GM21528 (cell line): ENCODE measurements at regions not wholly inside any gene's neighbourhood (a gene's known extent, or its start where the extent isn't known, plus 50 kb on each side); places are given as distances from the start of the nearest gene placed in this dataset.
"Not testable (repeated sequence)": the region's sequence is repeated elsewhere in the genome, so short reads cannot be mapped to it uniquely, and the experiment has no call there.

Experiments used
- ATAC-seq: cut with Tn5 transposase; IDR thresholded peaks from one replicate; pipeline ENCODE4 v1.9.1; 2021; ENCODE audit warnings: mild to moderate bottlenecking, moderate library complexity; ENCODE audit not compliant: unreplicated experiment, low FRiP score

DNA sequence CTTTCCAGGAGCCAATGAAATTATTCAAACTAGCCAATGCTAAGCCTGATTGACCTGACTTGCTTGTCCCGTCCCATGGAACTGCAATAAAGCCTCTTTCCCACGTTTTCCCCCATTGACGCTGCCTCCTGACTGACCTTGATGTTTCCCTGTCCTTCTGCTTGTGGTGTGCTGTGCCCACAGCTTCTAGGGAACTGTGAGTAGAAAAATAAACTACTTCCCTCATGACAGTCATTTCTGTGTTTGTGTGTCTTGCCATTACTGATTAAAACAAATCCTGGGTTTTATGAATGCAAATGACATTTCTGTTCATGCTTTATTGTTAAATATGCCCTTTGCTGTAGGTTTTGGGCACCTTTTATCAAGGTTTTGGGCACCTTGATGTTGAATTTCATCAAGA is 91.3 kb upstream of the ABI1 start:
- ATAC-seq: no peak

DNA sequence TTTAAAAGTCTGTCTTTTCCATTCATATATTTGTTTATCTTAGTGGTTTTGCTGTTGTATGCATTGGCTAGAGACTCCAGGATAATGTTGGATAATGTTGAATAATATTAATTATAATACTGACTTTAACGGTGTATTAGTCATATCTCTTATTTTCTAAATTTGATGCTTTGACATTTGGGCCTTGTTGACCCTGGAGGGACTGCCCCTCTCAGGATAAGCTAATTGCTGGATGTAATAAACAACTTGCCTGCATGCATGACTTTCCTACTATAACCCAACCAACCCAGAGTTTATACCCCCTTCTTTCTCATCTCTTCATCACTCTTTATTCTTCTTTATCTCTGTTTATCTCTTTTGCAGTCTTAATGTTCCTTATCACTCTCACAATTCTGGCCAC is 90.9 kb upstream of the ABI1 start:
- no peak for ATAC-seq

DNA sequence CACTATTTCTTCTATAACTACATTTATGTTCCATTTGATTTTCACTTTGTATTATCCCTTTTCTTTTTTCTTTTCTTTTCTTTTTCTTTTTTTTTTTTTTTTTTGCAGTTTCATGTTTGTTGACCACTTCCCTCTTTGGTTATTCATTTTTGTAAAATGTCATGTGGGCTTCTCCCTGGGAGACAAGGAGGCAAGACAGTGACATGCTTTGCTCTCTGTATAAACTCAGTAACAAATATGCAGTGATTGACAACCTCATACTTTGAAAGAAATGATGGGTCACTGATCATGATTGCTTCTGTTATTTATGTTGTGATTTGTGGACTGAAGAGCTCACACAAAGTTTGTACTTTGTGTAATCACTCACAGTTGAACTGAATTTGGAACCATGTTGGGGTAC is 90.2 kb upstream of the ABI1 start:
- no peak for ATAC-seq

DNA sequence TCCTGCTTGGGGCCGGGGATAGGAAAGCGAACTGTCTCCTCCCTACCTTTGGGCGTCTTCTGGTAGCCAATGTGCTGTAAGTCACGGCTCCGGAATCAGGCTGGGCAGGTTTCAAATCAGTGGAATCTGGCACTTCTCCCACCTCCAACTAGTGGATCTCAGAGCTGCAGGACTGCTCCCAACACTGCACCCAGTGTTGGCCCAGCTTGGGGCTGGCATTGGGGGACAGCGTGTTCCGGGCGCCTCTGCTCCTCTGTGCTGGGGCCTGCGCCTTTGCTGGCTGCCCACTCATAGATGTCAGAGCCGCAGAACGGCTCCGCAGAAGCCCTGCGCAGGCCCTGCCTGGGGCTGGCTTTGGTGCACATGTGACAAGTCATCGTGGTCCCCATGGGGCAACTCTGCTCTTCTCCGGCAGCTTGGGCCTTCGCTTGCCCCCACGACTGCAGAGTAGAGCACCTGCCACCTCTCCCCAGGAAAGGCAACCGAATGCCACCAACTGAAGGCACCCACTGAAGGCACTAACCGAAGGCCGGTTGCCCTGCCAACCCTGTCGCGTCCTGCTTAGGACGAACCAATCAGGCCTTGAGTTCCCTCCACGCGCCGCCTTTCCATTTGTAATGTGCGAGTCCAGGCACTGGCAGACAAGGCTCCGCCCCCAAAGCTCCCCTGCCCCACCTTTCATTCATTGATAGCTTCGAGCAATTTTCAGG is 85.5 kb upstream of the ABI1 start:
- ATAC-seq: no peak

DNA sequence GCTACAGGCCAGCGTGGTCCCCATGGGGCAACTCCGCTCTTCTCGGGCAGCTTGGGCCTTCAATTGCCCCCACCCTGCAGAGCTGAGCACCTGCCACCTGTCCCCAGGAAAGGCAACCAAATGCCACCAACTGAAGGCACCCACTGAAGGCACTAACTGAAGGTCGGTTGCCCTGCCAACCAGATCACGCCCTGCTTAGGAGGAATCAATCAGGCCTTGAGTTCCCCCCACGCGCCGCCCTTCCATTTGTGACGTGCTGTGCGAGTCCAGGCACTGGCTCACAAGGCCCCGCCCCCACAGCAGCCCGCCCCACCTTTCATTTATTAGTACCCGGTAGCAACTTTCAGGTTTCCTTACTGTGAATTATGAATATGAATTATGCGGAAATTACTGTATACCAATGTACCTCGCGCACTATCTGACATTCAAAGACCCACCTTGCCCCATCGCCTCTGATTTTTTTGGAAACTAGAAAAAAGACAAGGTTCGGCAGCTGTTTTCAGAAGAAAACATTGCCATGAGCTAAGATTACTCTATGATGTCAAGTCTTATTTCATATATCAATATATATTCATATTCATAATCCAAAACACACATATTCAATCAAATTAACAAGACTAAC is 83.6 kb upstream of the ABI1 start:
- no peak for ATAC-seq

DNA sequence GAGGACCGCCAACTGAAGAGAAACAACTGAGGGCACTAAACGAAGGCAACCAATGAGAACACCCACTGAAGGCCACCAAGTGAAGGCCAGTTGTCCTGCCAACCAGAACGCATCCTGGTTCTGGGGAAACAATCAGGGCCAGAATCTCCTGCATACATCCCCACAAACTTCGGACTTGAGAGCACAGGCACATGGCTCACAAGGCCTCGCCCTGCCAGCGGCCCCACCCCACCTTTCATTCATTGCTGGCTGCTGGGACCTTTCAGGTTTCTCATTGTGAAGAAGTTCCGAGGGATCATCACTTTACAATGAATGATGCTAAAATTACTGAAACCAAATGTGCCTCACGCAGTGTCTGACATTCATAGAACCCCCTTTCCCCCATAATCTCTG is 79.2 kb upstream of the ABI1 start:
- no peak for ATAC-seq

DNA sequence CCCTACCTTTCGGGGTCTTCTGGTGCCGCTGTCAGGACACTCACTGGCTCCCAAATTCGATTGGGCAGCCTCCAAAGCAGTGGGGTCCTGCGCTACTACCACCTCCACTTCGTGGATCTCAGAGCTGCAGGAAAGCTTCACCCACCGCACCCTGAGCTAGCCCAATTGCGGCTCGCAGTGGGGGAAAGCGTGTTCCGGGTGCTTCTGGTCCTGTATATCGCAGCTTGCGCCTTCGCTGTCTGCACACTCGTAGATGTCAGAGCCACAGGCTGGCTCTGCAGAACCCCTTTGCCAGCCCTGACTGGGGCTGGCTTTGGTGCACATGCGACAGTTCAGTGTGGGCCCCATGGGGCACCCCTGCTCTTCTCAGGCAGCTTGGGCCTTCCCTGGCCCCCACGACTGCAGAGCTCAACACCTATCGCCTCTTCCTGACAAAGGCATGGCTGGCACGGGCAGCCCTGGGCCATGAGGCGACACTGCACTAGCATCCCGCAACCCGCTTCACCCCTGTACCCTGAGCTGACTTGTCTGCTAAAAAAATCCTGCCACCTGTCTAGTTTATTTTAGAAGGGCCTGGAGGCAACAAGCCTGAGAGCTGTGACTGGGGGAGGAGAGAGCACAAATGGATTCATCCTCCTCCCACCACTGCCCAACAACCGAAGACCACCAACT is 78.7 kb upstream of the ABI1 start:
- no peak for ATAC-seq

DNA sequence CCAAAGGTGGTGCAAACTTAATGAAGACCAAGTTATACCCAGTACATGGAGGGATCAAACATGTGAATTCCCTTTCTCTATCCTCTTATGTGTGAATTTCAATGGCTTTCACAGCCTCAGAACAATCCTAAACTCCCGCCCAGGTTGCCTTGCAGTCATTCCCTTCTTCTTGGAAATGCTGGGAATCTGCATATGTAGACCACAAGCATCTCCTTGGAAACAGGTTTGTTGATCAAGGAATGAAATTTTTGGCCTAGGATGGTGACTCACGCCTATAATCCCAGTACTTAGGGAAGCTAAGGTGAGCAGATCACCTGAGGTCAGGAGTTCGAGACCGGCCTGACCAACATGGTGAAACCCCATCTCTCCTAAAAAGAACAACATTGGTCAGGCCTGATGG is 77.8 kb upstream of the ABI1 start:
- ATAC-seq: no peak

DNA sequence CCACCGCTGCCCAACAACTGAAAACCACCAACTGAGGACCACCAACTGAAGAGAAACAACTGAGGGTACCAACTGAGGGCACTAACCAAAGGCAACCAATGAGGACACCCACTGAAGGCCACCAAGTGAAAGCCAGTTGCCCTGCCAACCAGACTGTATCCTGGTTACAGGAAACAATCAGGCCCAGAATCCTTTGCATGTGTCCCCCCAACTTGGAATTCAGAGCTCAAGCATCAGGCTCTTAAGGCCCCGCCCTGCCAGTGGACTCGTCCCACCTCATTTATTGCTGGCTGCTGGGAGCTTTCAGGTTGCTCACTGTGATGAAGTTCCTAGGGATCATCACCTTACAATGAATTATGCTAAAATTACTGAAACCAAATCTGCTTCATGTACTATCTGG is 76.6 kb upstream of the ABI1 start:
- no peak for ATAC-seq

DNA sequence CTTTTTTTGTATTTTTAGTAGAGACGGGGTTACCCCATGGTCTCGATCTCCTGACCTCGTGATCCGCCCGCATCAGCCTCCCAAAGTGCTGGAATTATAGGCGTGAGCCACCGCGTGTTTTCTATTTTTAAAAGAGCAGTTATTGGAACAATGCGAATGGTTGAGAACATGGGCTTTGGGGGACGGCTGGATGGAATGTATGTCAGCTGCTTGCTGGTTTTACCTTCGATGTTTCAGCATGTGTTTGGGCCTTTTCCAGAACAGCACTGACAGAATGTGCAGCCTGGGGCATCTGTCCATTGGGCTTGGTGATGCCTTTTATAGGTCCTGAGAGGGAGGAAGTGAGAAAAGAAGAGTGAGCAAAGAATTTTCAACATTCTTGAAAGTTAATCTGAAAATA is 73.4 kb upstream of the ABI1 start:
- ATAC-seq: not testable (repeated sequence)

DNA sequence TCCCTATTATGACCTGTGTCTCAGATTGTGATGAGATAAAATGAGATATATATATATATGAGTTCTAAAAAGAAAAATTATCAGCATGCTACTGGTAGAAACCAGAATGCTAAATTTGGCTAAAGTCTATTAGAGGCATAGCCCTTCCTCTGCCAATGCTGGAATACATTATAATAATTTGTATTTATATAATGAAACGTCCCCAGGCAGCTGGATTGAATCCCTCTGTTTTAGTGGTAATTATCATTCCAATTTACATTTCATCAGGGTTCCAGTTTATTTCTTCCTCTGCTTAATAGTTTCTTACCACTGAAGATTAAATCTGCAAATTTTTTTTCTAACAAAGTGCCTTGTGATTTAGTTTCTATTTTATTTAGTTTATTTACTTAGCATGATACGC is 71.8 kb upstream of the ABI1 start:
- ATAC-seq: no peak

DNA sequence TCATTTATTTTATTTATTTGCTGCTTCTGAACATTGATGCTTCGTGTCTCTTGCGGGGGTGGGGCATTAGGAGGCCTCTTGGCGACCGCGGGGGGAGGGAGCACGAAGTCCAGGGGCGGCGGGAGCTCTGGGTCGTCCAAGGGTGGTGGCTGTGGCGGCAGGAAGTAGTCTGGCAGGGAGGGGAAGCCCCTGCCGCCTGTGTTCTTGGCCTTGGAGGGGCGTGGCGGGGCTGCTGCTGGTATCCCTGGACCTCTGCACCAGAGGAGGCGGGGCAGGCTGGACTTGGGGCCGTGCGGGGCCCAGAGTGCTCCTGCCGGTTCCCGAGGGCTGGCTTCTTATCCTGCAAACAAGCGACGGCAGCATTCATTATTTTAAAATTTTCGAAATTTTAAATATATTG is 70.5 kb upstream of the ABI1 start:
- no peak for ATAC-seq

DNA sequence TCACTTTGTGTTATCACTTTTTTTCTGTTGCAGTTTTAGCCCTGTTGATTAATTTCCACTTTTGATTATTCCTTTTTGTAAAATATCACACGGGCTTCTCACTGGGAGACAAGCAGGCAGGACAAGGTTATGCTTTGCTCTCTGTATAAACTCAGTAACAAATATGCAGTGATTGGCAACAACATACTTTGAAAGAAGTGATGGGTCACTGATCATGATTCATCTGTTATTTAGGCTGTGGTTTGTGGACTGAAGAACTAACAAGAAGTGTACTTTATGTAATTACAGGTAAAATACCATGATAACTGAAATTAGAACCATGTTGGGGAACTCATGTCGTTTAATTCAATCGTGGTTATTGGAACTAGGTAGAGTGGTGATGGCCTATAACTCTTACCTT is 62.1 kb upstream of the ABI1 start:
- ATAC-seq: not testable (repeated sequence)

DNA sequence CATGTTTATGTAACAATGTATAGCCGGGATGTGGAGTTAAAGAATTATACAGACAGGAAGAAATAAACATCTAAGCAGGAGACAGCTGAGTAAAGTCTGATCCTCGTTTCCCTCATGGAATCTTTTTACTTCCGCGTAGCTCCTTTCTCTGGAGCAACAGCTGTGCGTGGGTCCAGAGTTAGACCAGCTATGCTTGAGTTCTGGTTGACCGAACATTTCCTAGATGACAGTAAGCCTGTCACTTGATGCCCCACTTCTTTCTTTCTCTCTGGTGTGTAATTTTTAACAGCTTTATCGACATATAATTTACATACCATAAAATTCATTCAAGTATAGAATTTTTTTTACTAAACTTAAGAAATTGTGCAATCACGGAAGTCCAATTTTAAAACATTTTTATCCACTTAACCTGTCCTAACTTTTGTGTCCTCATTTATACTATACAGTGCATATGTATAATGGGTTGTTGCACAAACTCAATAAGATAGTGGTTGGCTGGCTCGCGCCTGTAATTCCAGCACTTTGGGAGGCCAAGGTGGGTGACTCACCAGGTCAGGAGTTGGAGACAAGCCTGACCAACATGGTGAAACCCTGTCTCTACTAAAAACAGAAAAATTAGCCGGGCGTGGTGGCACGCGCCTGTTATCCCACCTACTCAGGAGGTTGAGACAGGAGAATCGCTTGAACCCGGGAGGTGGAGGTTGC is 58.5 kb upstream of the ABI1 start:
- ATAC-seq: not testable (repeated sequence)

DNA sequence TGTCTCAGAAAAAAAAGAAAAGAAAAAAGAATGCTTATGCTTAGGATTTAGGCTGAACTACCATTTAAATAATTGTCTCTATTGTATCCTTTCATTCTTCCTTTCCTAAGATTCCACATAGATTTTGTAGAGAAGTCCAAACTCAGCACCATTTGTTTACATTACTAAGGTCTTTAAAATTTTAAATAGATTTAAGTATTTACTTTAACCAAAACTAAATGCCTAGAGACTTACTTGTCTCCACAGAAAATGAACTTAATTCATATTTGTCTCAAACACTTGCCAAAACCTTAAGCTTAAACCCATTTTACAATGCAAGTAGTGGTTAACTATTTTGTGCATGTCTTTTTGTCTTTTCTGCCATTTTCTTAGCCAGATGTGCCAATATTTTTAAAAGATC is 54.1 kb upstream of the ABI1 start:
- ATAC-seq: no peak

DNA sequence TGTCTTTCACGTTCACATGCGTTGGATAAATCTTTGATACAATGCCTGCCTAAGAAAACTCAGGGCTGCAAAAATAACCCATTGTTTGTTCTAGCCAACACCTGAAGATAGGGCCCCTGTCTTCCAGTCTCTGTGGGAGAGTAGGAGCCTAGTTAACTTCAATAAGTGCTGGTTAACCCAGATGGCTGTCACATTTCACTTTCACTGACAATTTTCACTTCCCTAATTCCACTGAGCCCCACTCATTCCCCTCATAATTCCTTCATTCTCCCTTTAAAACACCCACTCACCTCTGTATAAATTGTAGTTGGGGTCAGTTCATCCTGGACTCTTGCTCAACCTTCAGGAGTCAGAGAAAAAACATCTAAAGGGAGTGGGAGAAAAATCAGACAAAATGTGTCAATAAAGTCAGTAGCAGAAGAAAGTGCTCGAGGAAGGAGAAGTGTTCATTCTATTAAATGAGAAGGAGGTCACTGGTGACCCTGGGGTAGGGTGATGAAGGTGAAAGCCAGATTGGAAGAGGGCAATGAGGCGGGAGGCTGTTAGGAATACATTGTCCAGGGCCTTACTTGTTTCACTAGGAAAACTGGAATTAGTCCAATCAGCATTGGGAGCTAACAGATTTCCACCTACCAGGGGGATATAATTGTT is 51.2 kb upstream of the ABI1 start:
- ATAC-seq: peak; percentile 58
